Heart left ventricle (tissue), 13 donors: ENCODE measurements at regions not wholly inside any gene's neighbourhood (a gene's known extent, or its start where the extent isn't known, plus 50 kb on each side); places are given as distances from the start of the nearest gene placed in this dataset.

ENCODE experiments used
- POLR2A ChIP-seq, 2 donors: fragments of 450-650 bp; IDR thresholded peaks; one replicate each; pipeline ENCODE4 v1.6.1; 2017; ENCODE audit warnings: antibody characterized with exemption in 2 of 2, mild to moderate bottlenecking in 2 of 2, moderate library complexity in 2 of 2
- TF ChIP-seq, protein P1 (sequence below), 12 donors: fragments of 200-600 bp; sonication (generic) in 4 of 12; IDR thresholded peaks; one replicate each; pipeline versions ENCODE4 v1.5.0 to v1.8.0; 2018 to 2022; ENCODE audit warnings: antibody characterized with exemption in 12 of 12, mild to moderate bottlenecking in 5 of 12
- donor health status: ischemic (EF 13 %, LVEDD 7.1; RV severe dilation, severe dysfunction).
- donor health status: DM: no; HTN: yes; CAD: no.
- donor health status: DM: no; HTN: no; CAD: no.
- donor health status: ischemic (EF 25% LVEDD 6.9; RV normal size, moderate dysfunction).
- donor health status: ischemic (EF 25% LVEDD 5.7; RV mildly dilated, moderate dysfunction).
- donor health status: ischemic (EF 35%, LVEDD 5.7; RV mildly dilated, moderate dysfunction).
- donor health status: nonischemic (EF 11% LVEDD 7.7; RV severe dilation, severe dysfunction).
- donor health status: DM: yes; HTN: yes; CAD: no.
- donor health status: PGD.
- donor health status: ischemic (EF 29% LVEDD 5.4; RV normal size, mild dysfunction).
- donor health status: nonischemic (EF 23%, LVEDD 6.1; RV moderate dilation, normal function).

- TF ChIP-seq, protein P1, sequence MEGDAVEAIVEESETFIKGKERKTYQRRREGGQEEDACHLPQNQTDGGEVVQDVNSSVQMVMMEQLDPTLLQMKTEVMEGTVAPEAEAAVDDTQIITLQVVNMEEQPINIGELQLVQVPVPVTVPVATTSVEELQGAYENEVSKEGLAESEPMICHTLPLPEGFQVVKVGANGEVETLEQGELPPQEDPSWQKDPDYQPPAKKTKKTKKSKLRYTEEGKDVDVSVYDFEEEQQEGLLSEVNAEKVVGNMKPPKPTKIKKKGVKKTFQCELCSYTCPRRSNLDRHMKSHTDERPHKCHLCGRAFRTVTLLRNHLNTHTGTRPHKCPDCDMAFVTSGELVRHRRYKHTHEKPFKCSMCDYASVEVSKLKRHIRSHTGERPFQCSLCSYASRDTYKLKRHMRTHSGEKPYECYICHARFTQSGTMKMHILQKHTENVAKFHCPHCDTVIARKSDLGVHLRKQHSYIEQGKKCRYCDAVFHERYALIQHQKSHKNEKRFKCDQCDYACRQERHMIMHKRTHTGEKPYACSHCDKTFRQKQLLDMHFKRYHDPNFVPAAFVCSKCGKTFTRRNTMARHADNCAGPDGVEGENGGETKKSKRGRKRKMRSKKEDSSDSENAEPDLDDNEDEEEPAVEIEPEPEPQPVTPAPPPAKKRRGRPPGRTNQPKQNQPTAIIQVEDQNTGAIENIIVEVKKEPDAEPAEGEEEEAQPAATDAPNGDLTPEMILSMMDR (IDR thresholded peaks at IDR 0.05): no peak
- TF ChIP-seq POLR2A (IDR thresholded peaks at IDR 0.05): no peak
Measured at GRCh38 chr20:12554426-12554825, 454.3 kb upstream of the SPTLC3 start.
